Naive thymus-derived CD4-positive, alpha-beta T cell (primary cell): ENCODE measurements at regions not wholly inside any gene's neighbourhood (a gene's known extent, or its start where the extent isn't known, plus 50 kb on each side); places are given as distances from the start of the nearest gene placed in this dataset.
"Not testable (repeated sequence)": the region's sequence is repeated elsewhere in the genome, so short reads cannot be mapped to it uniquely, and the experiment has no call there.

ENCODE experiments used
- ATAC-seq: fragments of 150-1000 bp; cut with Tn5 transposase; 2 replicates; pipeline ENCODE4 v1.10.0; 2021; ENCODE audit warnings: mild to moderate bottlenecking, moderate library complexity
- CTCF ChIA-PET: fragments of 350-600 bp; sonication (Branson Sonifier 250); formaldehyde crosslinking; loops from one replicate; lab custom pipeline; 2021; ENCODE audit warnings: antibody characterized with exemption; lab: Charles Lee
- POLR2A ChIA-PET: fragments of 350-600 bp; sonication (Branson Sonifier 250); formaldehyde crosslinking; loops from one replicate; lab custom pipeline; 2021; ENCODE audit warnings: antibody characterized with exemption, inconsistent platforms; lab: Charles Lee
- DNase-seq, 9 donors: peaks; one replicate each; pipeline versions ENCODE4 v3.0.0 to v3.0.0-alpha.2; 2020 to 2022; ENCODE audit warnings: mixed read lengths in 1 of 9
- H3K27ac ChIP-seq: one replicate; pipeline ENCODE4 v1.7.0; 2013; ENCODE audit warnings: mild to moderate bottlenecking, low read depth, low read length, moderate library complexity
- H3K27me3 ChIP-seq, 2 donors: one replicate each; pipeline ENCODE4 v1.7.0; 2013; ENCODE audit warnings: low read length in 2 of 2, mild to moderate bottlenecking in 2 of 2, moderate library complexity in 2 of 2; ENCODE audit not compliant: control insufficient read depth in 2 of 2, insufficient read depth in 2 of 2
- H3K36me3 ChIP-seq, 3 experiments: 1 replicate in 2 of 3; 2 replicates in 1 of 3; pipeline ENCODE4 v1.7.0; 2013; ENCODE audit warnings: low read length in 3 of 3, mild to moderate bottlenecking in 3 of 3, moderate library complexity in 1 of 3; ENCODE audit not compliant: insufficient read depth in 3 of 3, control insufficient read depth in 2 of 3
- H3K4me1 ChIP-seq, 2 donors: one replicate each; pipeline ENCODE4 v1.7.0; 2013; ENCODE audit warnings: low read length in 2 of 2, mild to moderate bottlenecking in 2 of 2, moderate library complexity in 1 of 2; ENCODE audit not compliant: control insufficient read depth in 2 of 2, insufficient read depth in 2 of 2
- H3K4me3 ChIP-seq: 2 replicates; pipeline ENCODE4 v1.7.0; 2013; ENCODE audit warnings: mild to moderate bottlenecking, low read length
- H3K9me3 ChIP-seq, 3 experiments: 1 replicate in 2 of 3; 2 replicates in 1 of 3; pipeline ENCODE4 v1.7.0; 2013; ENCODE audit warnings: low read length in 3 of 3; ENCODE audit not compliant: control insufficient read depth in 2 of 3
- H3K27ac Mint-ChIP-seq, 9 donors: one replicate each; pipeline ENCODE4 v1.8.0; 2020 to 2022; ENCODE audit warnings: mixed read lengths in 9 of 9, mild to moderate bottlenecking in 8 of 9, moderate library complexity in 5 of 9, inconsistent platforms in 2 of 9
- H3K27me3 Mint-ChIP-seq, 5 donors: one replicate each; pipeline ENCODE4 v1.8.0; 2021 to 2022; ENCODE audit warnings: mixed read lengths in 5 of 5, mild to moderate bottlenecking in 1 of 5
- H3K36me3 Mint-ChIP-seq, 5 donors: one replicate each; pipeline ENCODE4 v1.8.0; 2020 to 2022; ENCODE audit warnings: mixed read lengths in 5 of 5, mild to moderate bottlenecking in 3 of 5, inconsistent platforms in 1 of 5
- H3K4me1 Mint-ChIP-seq, 7 donors: one replicate each; pipeline ENCODE4 v1.8.0; 2020 to 2022; ENCODE audit warnings: mixed read lengths in 7 of 7, mild to moderate bottlenecking in 3 of 7, inconsistent platforms in 1 of 7
- H3K4me3 Mint-ChIP-seq, 10 donors: one replicate each; pipeline ENCODE4 v1.8.0; 2020 to 2022; ENCODE audit warnings: mild to moderate bottlenecking in 10 of 10, mixed read lengths in 10 of 10, moderate library complexity in 6 of 10, inconsistent platforms in 2 of 10
- H3K9me3 Mint-ChIP-seq, 11 donors: one replicate each; pipeline ENCODE4 v1.8.0; 2020 to 2022; ENCODE audit warnings: mixed read lengths in 11 of 11, mild to moderate bottlenecking in 4 of 11, inconsistent platforms in 1 of 11, moderate library complexity in 1 of 11
- intact Hi-C, 2 donors: fragments of 100-400 bp; cut with micrococcal nuclease; formaldehyde crosslinking; loops; one replicate each; pipeline ENCODE4 v1.15.1; 2023

DNA sequence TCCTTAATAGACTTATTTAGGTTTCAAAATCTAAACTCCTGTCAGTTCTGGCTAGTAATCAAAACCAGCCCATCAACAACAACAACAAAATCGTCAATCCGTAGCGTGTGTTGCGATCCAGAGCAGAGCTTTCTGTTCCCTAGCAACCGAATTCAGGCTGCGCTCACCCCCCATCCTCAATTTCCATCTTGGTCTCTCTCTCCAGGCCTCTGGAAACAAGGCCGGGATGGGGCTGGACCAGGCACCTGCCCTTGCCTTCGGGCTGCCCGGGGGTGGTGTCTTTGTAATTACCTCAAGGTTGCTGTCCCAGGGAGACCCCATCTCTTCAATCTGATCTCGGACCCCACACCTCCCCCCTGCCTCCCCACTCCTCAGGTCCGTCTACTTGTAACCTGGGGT is 1341.5 kb downstream of the BRD1 start:
- Mint-ChIP-seq H3K27ac (no peak overlapping the region), H3K4me1 (peaks cover 0 to 6% (median 1%) of the 10 kb centered on the region in 7 donors), H3K27me3 (peaks cover 26 to 46% (median 38%) of the 10 kb centered on the region in 5 donors), H3K36me3 (no peaks in the 10 kb centered on the region), H3K9me3 (peaks cover 0 to 2% (median 0%) of the 10 kb centered on the region in 11 donors), H3K4me3 (no peak overlapping the region)
- ChIA-PET CTCF (interaction anchor here (0.7 kb wide), 1 partner anchor 44 kb away, joined by 3 read pairs; no protein-coding TSS in a partner anchor), POLR2A (no interaction called here)
- no peak overlapping the region for H3K27ac ChIP-seq
- H3K4me1 ChIP-seq: no peaks in the 10 kb centered on the region
- no peak overlapping the region for H3K4me3 ChIP-seq
- H3K36me3 ChIP-seq: no peaks in the 10 kb centered on the region
- no peaks in the 10 kb centered on the region for H3K27me3 ChIP-seq
- H3K9me3 ChIP-seq: no peaks in the 10 kb centered on the region
- ATAC-seq: no peak
- intact Hi-C loops: no loop called here
- DNase-seq: no peak

DNA sequence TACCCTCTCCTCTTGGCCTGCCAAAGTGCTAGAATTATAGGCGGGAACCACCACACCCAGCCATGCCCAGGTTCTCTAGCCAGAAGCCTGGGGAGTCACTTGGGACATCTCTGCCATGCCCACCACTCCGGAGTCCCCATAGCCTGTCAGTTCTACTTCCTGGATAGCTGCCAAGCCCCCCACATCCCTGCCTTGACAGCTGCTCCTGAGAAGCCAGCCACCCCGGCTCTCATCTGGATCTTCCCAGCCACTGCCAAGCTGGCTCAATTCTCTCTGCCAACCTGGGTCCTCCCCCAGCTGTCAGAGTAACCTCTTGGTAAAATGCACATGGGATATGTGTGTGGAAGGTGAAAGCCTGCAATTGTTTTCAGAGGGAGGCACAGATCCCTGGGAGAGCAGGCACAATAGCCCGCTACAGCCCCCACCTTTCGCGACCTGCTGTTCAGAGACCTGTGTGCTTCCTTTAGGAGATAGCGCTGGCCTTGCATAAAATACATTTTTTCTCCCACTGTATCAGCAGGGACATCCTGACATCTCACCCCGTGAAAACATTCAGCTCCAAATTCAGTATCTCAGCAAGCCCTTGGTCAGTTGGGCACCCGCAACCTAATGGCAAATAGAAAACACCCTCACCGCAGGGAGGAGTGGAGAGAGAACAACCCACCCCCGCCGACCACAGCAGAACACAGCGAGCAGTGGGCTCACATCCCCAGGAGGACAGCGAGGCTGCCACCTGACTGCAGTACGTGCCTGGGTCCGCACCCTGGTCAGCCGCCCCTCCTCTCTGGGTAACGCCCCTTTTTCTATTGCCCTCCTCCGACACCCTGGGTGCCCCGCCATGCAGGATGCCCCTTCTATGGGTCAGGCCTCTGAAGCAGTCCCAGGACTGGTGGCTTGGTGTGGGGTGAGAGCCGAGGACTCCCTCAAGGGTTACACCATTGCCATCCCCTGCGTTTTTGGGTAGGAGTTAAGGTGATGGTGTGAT is 1342.2 kb downstream of the BRD1 start:
- Histone ChIP-seq H3K9me3 (no peaks in the 10 kb centered on the region), H3K27ac (no peak overlapping the region), H3K36me3 (no peaks in the 10 kb centered on the region), H3K4me1 (no peaks in the 10 kb centered on the region), H3K27me3 (no peaks in the 10 kb centered on the region), H3K4me3 (no peak overlapping the region)
- Mint-ChIP-seq H3K36me3 (no peaks in the 10 kb centered on the region), H3K4me3 (no peak overlapping the region), H3K27me3 (peaks cover 26 to 39% (median 33%) of the 10 kb centered on the region in 5 donors), H3K4me1 (peaks cover 0 to 6% (median 0%) of the 10 kb centered on the region in 7 donors), H3K27ac (no peak overlapping the region), H3K9me3 (peaks cover 0 to 2% (median 0%) of the 10 kb centered on the region in 11 donors)
- ATAC-seq: no peak
- DNase-seq: no peak
- intact Hi-C loops: no loop called here
- ChIA-PET POLR2A (no interaction called here), CTCF (interaction anchor here (0.7 kb wide), 1 partner anchor 45 kb away, joined by 3 read pairs; no protein-coding TSS in a partner anchor)

DNA sequence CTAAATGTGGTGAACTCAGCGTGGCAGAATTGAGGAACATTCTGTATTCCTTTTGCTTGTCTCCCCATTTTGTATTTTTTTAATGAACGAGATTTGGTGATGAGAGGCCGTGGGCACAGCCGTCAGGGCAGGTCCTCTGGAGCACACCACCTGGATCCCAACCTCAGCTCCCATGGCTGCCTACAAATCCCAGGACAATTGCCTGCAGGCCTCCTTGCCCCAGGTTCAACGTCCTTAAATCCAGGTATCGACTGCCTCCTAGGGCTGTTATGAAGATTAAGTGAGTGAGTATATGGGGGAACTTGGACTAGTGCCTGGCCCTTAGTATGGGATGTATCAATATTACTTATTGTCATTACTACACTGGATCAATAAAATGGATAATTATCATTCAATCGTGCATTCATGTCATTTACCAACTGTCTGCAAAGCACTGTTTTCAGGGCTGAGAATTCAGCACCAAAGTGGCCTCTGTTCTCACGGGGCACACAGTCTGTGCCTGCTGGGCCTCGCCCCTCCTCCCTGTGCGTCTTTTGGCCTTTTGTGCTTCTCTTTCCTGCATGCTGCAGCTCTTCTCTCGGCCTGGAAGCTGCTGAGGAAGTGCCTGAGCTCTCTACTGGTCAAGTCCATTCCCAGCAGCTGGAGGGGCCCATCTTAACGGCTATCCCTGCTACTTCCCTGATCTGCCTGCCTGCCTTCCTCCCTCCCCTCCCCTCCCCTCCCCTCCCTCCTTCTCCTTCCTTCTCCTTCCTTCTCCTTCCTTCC is 1343.7 kb downstream of the BRD1 start:
- no peaks in the 10 kb centered on the region for H3K36me3 ChIP-seq
- Mint-ChIP-seq H3K36me3 (no peaks in the 10 kb centered on the region), H3K9me3 (peaks cover 0 to 2% (median 0%) of the 10 kb centered on the region in 11 donors), H3K27ac (no peak overlapping the region), H3K27me3 (peaks cover 26 to 39% (median 32%) of the 10 kb centered on the region in 5 donors), H3K4me3 (no peak overlapping the region), H3K4me1 (peaks cover 0 to 6% (median 0%) of the 10 kb centered on the region in 7 donors)
- H3K9me3 ChIP-seq: no peaks in the 10 kb centered on the region
- no peak for DNase-seq
- ChIA-PET POLR2A (no interaction called here), CTCF (no interaction called here)
- no peak for ATAC-seq
- no peaks in the 10 kb centered on the region for H3K4me1 ChIP-seq
- no peaks in the 10 kb centered on the region for H3K27me3 ChIP-seq
- intact Hi-C loops: no loop called here
- H3K4me3 ChIP-seq: no peak overlapping the region
- no peak overlapping the region for H3K27ac ChIP-seq

DNA sequence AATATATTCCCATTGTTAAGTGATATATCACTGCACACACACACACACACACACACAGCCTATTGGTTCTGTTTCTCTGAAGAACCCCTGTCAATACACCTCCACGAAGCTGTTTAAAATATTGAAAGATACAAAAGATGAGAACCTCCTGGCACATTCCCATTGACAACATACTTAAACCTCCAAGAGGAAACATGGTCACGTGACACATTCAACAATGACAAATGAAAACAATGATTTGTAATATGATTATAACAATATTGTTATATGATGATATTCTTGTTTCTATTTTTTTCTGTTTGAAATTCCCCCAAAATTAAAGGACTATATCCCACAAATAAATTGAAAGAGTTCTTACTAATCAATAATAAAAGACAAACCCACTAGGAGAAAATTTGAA is 1344.9 kb downstream of the BRD1 start:
- ATAC-seq (no peak), DNase-seq (no peak)
- Histone ChIP-seq H3K36me3 (no peaks in the 10 kb centered on the region), H3K27ac (no peak overlapping the region), H3K9me3 (no peaks in the 10 kb centered on the region), H3K4me3 (no peak overlapping the region), H3K4me1 (no peaks in the 10 kb centered on the region), H3K27me3 (no peaks in the 10 kb centered on the region)
- Mint-ChIP-seq H3K27ac (no peak overlapping the region), H3K27me3 (peaks cover 17 to 29% (median 22%) of the 10 kb centered on the region in 5 donors), H3K36me3 (no peaks in the 10 kb centered on the region), H3K9me3 (peaks cover 0 to 2% (median 0%) of the 10 kb centered on the region in 11 donors), H3K4me3 (no peak overlapping the region), H3K4me1 (peaks cover 0 to 3% (median 0%) of the 10 kb centered on the region in 7 donors)
- intact Hi-C loops: no loop called here
- ChIA-PET POLR2A (no interaction called here), CTCF (no interaction called here)

DNA sequence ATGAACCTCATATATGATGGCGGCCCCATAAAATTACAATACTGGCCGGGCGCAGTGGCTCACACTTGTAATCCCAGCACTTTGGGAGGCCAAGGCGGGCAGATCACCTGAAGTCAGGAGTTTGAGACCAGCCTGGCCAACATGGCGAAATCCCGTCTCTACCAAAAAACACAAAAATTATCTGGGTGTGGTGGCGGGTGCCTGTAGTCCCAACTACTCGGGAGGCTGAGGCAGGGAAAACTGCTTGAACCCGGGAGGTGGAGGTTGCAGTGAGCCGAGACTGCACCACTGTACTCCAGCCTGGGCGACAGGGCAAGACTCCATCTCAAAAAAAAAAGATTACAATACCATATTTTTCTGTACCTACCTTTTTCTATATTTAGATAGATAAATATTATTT is 1345.5 kb downstream of the BRD1 start:
- H3K36me3 ChIP-seq, POLR2A ChIA-PET, H3K4me1 ChIP-seq, H3K36me3 Mint-ChIP-seq, H3K27ac ChIP-seq, H3K9me3 ChIP-seq, H3K27ac Mint-ChIP-seq, H3K4me1 Mint-ChIP-seq, H3K9me3 Mint-ChIP-seq, intact Hi-C loops, ATAC-seq, H3K4me3 Mint-ChIP-seq, H3K4me3 ChIP-seq, DNase-seq, CTCF ChIA-PET, H3K27me3 ChIP-seq: not testable (repeated sequence)
- H3K27me3 Mint-ChIP-seq: peaks cover 11 to 23% (median 16%) of the 10 kb centered on the region in 5 donors

DNA sequence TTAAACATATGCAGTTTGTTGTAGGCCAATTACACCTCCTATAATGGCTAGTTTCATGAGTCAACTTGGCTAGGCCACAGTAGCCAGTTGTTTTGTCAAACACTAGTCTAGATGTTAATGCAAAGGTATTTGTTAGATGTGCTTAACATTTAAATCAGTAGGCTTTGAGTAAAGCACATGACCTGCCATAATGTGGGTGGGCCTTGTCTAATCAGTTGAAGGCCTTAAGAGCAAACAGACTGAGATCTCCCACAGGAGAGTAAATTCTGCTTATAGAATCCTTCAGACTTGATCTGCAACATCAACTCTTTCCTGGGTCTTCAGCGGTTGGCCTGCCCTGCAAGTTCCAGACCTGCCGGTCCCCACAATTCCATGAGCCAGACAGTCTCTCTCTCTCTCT is 1345.9 kb downstream of the BRD1 start:
- H3K9me3 Mint-ChIP-seq: peaks cover 0 to 2% (median 0%) of the 10 kb centered on the region in 11 donors
- H3K27ac Mint-ChIP-seq: no peak overlapping the region
- DNase-seq: no peak
- no peaks in the 10 kb centered on the region for H3K36me3 Mint-ChIP-seq
- H3K27ac ChIP-seq: no peak overlapping the region
- no peaks in the 10 kb centered on the region for H3K4me1 Mint-ChIP-seq
- H3K4me1 ChIP-seq: no peaks in the 10 kb centered on the region
- POLR2A ChIA-PET: no interaction called here
- ATAC-seq: no peak
- H3K4me3 ChIP-seq: no peak overlapping the region
- H3K9me3 ChIP-seq: no peaks in the 10 kb centered on the region
- CTCF ChIA-PET: no interaction called here
- H3K27me3 Mint-ChIP-seq: peaks cover 8 to 20% (median 12%) of the 10 kb centered on the region in 5 donors
- no peaks in the 10 kb centered on the region for H3K36me3 ChIP-seq
- H3K4me3 Mint-ChIP-seq: no peak overlapping the region
- H3K27me3 ChIP-seq: no peaks in the 10 kb centered on the region
- intact Hi-C loops: no loop called here
